HCT116 (cell line): ENCODE measurements at regions not wholly inside any gene's neighbourhood (a gene's known extent, or its start where the extent isn't known, plus 50 kb on each side); places are given as distances from the start of the nearest gene placed in this dataset.

ENCODE experiments used
- ATF3 ChIP-seq: IDR thresholded peaks from 2 replicates; pipeline ENCODE4 v1.6.1; 2012
- EZH2 ChIP-seq: fragments of 200-600 bp; sonication (generic); IDR thresholded peaks from 2 replicates; pipeline ENCODE4 v1.6.1; 2017; ENCODE audit warnings: antibody characterized with exemption, mixed run types
- EZH2phosphoT487 ChIP-seq: fragments of 200-600 bp; IDR thresholded peaks from 2 replicates; pipeline ENCODE4 v1.6.1; 2018; ENCODE audit warnings: antibody characterized with exemption, borderline replicate concordance
- MAX ChIP-seq: IDR thresholded peaks from 2 replicates; pipeline ENCODE4 v1.6.1; 2012
- POLR2A ChIP-seq: IDR thresholded peaks from 2 replicates; pipeline ENCODE4 v1.7.0; 2011; ENCODE audit warnings: borderline replicate concordance; ENCODE audit not compliant: insufficient read depth, insufficient read length; ENCODE audit errors: extremely low read depth
- RAD21 ChIP-seq: IDR thresholded peaks from 2 replicates; pipeline ENCODE4 v1.6.1; 2012; ENCODE audit warnings: low read depth, mild to moderate bottlenecking
- SP1 ChIP-seq: IDR thresholded peaks from 2 replicates; pipeline ENCODE4 v1.6.1; 2012; ENCODE audit warnings: low read depth
- TCF7L2 ChIP-seq: IDR thresholded peaks from 2 replicates; pipeline ENCODE4 v1.7.0; 2011; ENCODE audit warnings: borderline replicate concordance, inconsistent platforms; ENCODE audit not compliant: insufficient read depth, insufficient read length; ENCODE audit errors: extremely low read depth
- ZBTB33 ChIP-seq: IDR thresholded peaks from 2 replicates; pipeline ENCODE4 v1.6.1; 2011; ENCODE audit warnings: mild to moderate bottlenecking, low read length, moderate library complexity; ENCODE audit not compliant: insufficient replicate concordance; ENCODE audit errors: extremely low read depth
- ZNF274 ChIP-seq: fragments of 200-500 bp; sonication (Bioruptor generic); IDR thresholded peaks from 2 replicates; pipeline ENCODE4 v1.6.1; 2014; ENCODE audit warnings: mild to moderate bottlenecking, low read depth, low read length, inconsistent platforms
- TF ChIP-seq, protein P1 (sequence below), 3 experiments: fragments of 200-600 bp in 1 of 3; sonication (generic) in 1 of 3; IDR thresholded peaks in 2 of 3; conservative IDR thresholded peaks in 1 of 3; 2 replicates each; pipeline ENCODE4 v1.5.1; 2012 to 2017; ENCODE audit warnings: low read depth in 2 of 3, low read length in 2 of 3, antibody characterized with exemption in 1 of 3, borderline replicate concordance in 1 of 3, control low read depth in 1 of 3, mild to moderate bottlenecking in 1 of 3, mixed read lengths in 1 of 3, mixed run types in 1 of 3, moderate library complexity in 1 of 3; ENCODE audit not compliant: insufficient read depth in 1 of 3

DNA sequence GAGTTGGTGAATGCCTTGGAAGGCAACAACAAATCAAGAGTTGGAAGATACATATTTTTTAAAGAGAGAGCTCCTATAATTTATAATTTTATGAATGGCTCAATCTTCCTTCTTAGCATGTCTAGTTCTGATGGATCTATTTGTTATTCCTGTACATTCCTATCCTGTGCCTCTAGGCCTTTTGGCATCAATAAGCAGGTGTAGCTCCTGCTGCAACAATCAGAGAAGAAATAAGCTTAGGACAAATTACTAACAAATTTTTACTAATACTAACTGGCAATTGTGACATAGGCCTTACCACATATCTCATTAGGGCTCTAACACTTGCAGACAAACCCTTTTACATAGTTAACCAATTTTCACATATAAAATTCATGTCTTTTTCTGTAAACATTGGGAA lies 682.0 kb downstream of the LTN1 start:
- no peak for TF ChIP-seq POLR2A
- no peak for TF ChIP-seq RAD21
- TF ChIP-seq, protein P1, sequence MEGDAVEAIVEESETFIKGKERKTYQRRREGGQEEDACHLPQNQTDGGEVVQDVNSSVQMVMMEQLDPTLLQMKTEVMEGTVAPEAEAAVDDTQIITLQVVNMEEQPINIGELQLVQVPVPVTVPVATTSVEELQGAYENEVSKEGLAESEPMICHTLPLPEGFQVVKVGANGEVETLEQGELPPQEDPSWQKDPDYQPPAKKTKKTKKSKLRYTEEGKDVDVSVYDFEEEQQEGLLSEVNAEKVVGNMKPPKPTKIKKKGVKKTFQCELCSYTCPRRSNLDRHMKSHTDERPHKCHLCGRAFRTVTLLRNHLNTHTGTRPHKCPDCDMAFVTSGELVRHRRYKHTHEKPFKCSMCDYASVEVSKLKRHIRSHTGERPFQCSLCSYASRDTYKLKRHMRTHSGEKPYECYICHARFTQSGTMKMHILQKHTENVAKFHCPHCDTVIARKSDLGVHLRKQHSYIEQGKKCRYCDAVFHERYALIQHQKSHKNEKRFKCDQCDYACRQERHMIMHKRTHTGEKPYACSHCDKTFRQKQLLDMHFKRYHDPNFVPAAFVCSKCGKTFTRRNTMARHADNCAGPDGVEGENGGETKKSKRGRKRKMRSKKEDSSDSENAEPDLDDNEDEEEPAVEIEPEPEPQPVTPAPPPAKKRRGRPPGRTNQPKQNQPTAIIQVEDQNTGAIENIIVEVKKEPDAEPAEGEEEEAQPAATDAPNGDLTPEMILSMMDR (IDR thresholded peaks at IDR 0.05 in 2 of 3, conservative IDR thresholded peaks at IDR 0.05 in 1 of 3; ENCODE audit: borderline replicate concordance in 1 of 3, insufficient read depth in 1 of 3, low read depth in 2 of 3, low read length in 2 of 3) = no peak
- TF ChIP-seq ATF3 = no peak
- TF ChIP-seq MAX = no peak
- no peak for TF ChIP-seq SP1
- no peak for TF ChIP-seq ZNF274
- TF ChIP-seq EZH2 = no peak
- no peak for TF ChIP-seq ZBTB33
- TF ChIP-seq TCF7L2 = no peak
- TF ChIP-seq EZH2phosphoT487 = no peak
